RWPE1 (cell line): ENCODE measurements at regions not wholly inside any gene's neighbourhood (a gene's known extent, or its start where the extent isn't known, plus 50 kb on each side); places are given as distances from the start of the nearest gene placed in this dataset.
"Not testable (repeated sequence)": the region's sequence is repeated elsewhere in the genome, so short reads cannot be mapped to it uniquely, and the experiment has no call there.

Experiments
- CTCF ChIA-PET: fragments of 350-600 bp; sonication (Branson Sonifier 250); formaldehyde crosslinking; extraction: SDS; loops from one replicate; lab custom pipeline; 2021; lab: Yijun Ruan, JAX
- POLR2A ChIA-PET: fragments of 400-600 bp; formaldehyde crosslinking; extraction: SDS; loops from one replicate; lab custom pipeline; 2020; ENCODE audit warnings: antibody characterized with exemption; ENCODE audit not compliant: low non-redundant PET; lab: Yijun Ruan, JAX
- DNase-seq: peaks from one replicate; pipeline ENCODE4 v3.0.0; 2012; ENCODE audit warnings: low spot score
- H3K27ac ChIP-seq: fragments of 450-650 bp; 2 replicates; pipeline ENCODE4 v1.5.1; 2017
- CTCF ChIP-seq: fragments of 450-650 bp; conservative IDR thresholded peaks from 2 replicates; pipeline ENCODE4 v1.5.1; 2017; ENCODE audit warnings: low read depth, mild to moderate bottlenecking

GRCh38 chr21:35384375-35384774 is 335.3 kb upstream of the RUNX1 start:
- H3K27ac ChIP-seq: no peak overlapping the region
- no peak for DNase-seq
- ChIA-PET POLR2A (no interaction called here), CTCF (no interaction called here)
- no peak for TF ChIP-seq CTCF

- H3K27ac ChIP-seq: no peak overlapping the region
- no peak for TF ChIP-seq CTCF
- ChIA-PET CTCF (interaction anchor here (0.6 kb wide), 1 partner anchor 62 kb away, joined by 5 read pairs; no protein-coding TSS in a partner anchor), POLR2A (no interaction called here)
- no peak for DNase-seq
Observed at GRCh38 chr21:35382696-35383095, 333.6 kb upstream of the RUNX1 start.

GRCh38 chr21:35381743-35382310 is 332.7 kb upstream of the RUNX1 start:
- CTCF ChIA-PET: no interaction called here
- no peak overlapping the region for H3K27ac ChIP-seq
- POLR2A ChIA-PET: interaction anchor here (0.6 kb wide), 1 partner anchor 8 kb away, joined by 3 read pairs; no protein-coding TSS in a partner anchor
- DNase-seq: no peak
- no peak for TF ChIP-seq CTCF

DNA sequence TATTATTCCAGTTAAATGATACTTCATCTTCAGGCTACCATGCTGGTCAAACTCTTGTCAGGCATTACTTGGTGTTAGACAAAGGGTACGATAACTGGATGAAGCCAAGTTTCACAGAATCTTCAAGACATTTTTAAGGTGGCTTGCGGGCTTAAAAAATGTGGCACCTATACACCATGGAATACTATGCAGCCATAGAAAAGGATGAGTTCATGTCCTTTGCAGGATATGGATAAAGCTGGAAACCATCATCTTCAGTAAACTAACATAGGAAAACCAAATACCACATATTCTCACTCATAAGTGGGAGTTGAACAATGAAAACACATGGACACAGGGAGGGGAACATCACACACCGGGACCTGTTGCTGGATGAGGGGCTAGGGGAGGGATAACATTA is 331.2 kb upstream of the RUNX1 start:
- CTCF ChIA-PET, H3K27ac ChIP-seq, POLR2A ChIA-PET, DNase-seq: not testable (repeated sequence)

DNA sequence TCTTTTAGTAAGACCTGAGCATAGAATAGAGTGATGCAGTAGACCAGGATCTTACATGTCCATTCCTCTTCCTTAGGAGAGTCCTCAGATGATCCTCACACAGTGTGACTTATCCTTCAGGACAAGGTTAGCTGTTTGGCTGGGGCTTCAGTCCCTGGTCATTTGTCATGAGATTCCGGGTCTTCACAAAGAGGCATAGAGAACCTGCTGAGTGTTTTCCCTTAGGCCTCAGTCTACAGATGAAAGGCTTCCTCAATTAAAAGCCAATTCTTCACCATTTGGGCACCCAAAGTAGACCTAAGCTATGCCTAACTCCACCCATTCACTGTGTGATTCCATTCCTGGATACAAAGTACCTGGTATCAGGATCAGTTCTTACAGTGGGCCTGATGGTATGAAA is 329.8 kb upstream of the RUNX1 start:
- ChIA-PET CTCF (interaction anchor here (0.6 kb wide), 1 partner anchor 154 kb away, joined by 4 read pairs; no protein-coding TSS in a partner anchor), POLR2A (no interaction called here)
- no peak overlapping the region for H3K27ac ChIP-seq
- no peak for TF ChIP-seq CTCF
- DNase-seq: no peak

- POLR2A ChIA-PET: no interaction called here
- no peak for DNase-seq
- TF ChIP-seq CTCF: no peak
- CTCF ChIA-PET: interaction anchor here (0.6 to 0.9 kb wide), 2 partner anchors 11 to 454 kb away, joined by 3 read pairs; no protein-coding TSS in a partner anchor
- H3K27ac ChIP-seq: no peak overlapping the region
Observed at GRCh38 chr21:35377505-35378090, 328.5 kb upstream of the RUNX1 start.
